A673 (cell line): ENCODE measurements at regions not wholly inside any gene's neighbourhood (a gene's known extent, or its start where the extent isn't known, plus 50 kb on each side); places are given as distances from the start of the nearest gene placed in this dataset.

Experiments used
- BruUV-seq: library from RNA; stranded (reverse); fragments of 400-500 nt; replicated peaks from 2 replicates; lab custom pipeline; 2021; lab: Mats Ljungman, UMichigan
- CTCF ChIA-PET: fragments of 300-600 bp; sonication (Branson Sonifier 250); formaldehyde crosslinking; loops from one replicate; lab custom pipeline; 2022; ENCODE audit warnings: antibody characterized with exemption; lab: Charles Lee
- POLR2A ChIA-PET: fragments of 300-600 bp; sonication (Branson Sonifier 250); formaldehyde crosslinking; loops from one replicate; lab custom pipeline; 2022; ENCODE audit warnings: antibody characterized with exemption; ENCODE audit not compliant: low non-redundant PET; lab: Charles Lee
- DNase-seq: peaks from one replicate; pipeline ENCODE4 v3.0.0-alpha.2; 2015; ENCODE audit warnings: low spot score
- H3K27ac ChIP-seq: fragments of 200-600 bp; sonication (generic); 2 replicates; pipeline ENCODE4 v1.5.1; 2016; ENCODE audit warnings: mixed run types, low read depth, mild to moderate bottlenecking, mixed read lengths, antibody characterized with exemption, low read length; ENCODE audit not compliant: poor library complexity, severe bottlenecking
- H3K27me3 ChIP-seq: fragments of 200-600 bp; sonication (generic); replicated peaks from 2 replicates; pipeline ENCODE4 v1.6.1; 2017; ENCODE audit warnings: mixed run types, low read depth, mild to moderate bottlenecking, mixed read lengths, antibody characterized with exemption, low read length; ENCODE audit not compliant: insufficient read depth, poor library complexity
- H3K36me3 ChIP-seq: fragments of 200-600 bp; sonication (generic); 2 replicates; pipeline ENCODE4 v1.6.1; 2016; ENCODE audit warnings: mixed run types, mild to moderate bottlenecking, mixed read lengths, antibody characterized with exemption, low read length; ENCODE audit not compliant: insufficient read depth, poor library complexity, severe bottlenecking
- H3K4me1 ChIP-seq: fragments of 200-600 bp; sonication (generic); 2 replicates; pipeline ENCODE4 v1.6.1; 2017; ENCODE audit warnings: mixed run types, mild to moderate bottlenecking, mixed read lengths, antibody characterized with exemption, low read length; ENCODE audit not compliant: insufficient read depth, poor library complexity, severe bottlenecking
- H3K4me3 ChIP-seq: fragments of 200-600 bp; sonication (generic); 2 replicates; pipeline ENCODE4 v1.5.1; 2016; ENCODE audit warnings: low read depth, mixed run types, mild to moderate bottlenecking, mixed read lengths, low read length; ENCODE audit not compliant: poor library complexity, severe bottlenecking
- H3K9me3 ChIP-seq: fragments of 200-600 bp; sonication (generic); 2 replicates; pipeline ENCODE4 v1.6.1; 2016; ENCODE audit warnings: mixed run types, low read depth, mild to moderate bottlenecking, mixed read lengths, antibody characterized with exemption, low read length; ENCODE audit not compliant: poor library complexity, severe bottlenecking
- CTCF ChIP-seq: fragments of 300-800, 200-600 bp; sonication (generic); conservative IDR thresholded peaks from 2 replicates; pipeline ENCODE4 v1.5.1; 2017; ENCODE audit warnings: low read depth, mild to moderate bottlenecking, antibody characterized with exemption, low read length, moderate library complexity, mixed read lengths
- EZH2 ChIP-seq: fragments of 200-600 bp; sonication (generic); IDR thresholded peaks from 2 replicates; pipeline ENCODE4 v1.6.1; 2017; ENCODE audit warnings: borderline replicate concordance, low read depth, mild to moderate bottlenecking, mixed read lengths, antibody characterized with exemption, low read length; ENCODE audit not compliant: poor library complexity, severe bottlenecking
- intact Hi-C: fragments of 100-400 bp; cut with micrococcal nuclease; formaldehyde crosslinking; loops from one replicate; pipeline ENCODE4 v1.10.0; 2022; ENCODE audit not compliant: unreplicated experiment

GRCh38 chr6:24051942-24052589 is 73.9 kb upstream of the NRSN1 start:
- H3K9me3 ChIP-seq = no peaks in the 10 kb centered on the region
- TF ChIP-seq EZH2 (no peak), CTCF (no peak)
- no TSS peak for BruUV-seq
- no peak overlapping the region for H3K4me3 ChIP-seq
- DNase-seq = no peak
- H3K27ac ChIP-seq = no peak overlapping the region
- intact Hi-C loops = no loop called here
- POLR2A ChIA-PET = no interaction called here
- CTCF ChIA-PET = no interaction called here
- no peaks in the 10 kb centered on the region for H3K4me1 ChIP-seq
- H3K36me3 ChIP-seq = no peaks in the 10 kb centered on the region
- no peaks in the 10 kb centered on the region for H3K27me3 ChIP-seq

GRCh38 chr6:24052590-24052961 is 73.4 kb upstream of the NRSN1 start:
- DNase-seq = no peak
- Histone ChIP-seq H3K27me3 (no peaks in the 10 kb centered on the region), H3K36me3 (no peaks in the 10 kb centered on the region), H3K4me1 (no peaks in the 10 kb centered on the region), H3K27ac (no peak overlapping the region), H3K4me3 (no peak overlapping the region), H3K9me3 (no peaks in the 10 kb centered on the region)
- intact Hi-C loops = no loop called here
- no TSS peak for BruUV-seq
- POLR2A ChIA-PET = no interaction called here
- CTCF ChIA-PET = no interaction called here
- TF ChIP-seq CTCF (no peak), EZH2 (no peak)

- peak; percentile 26 for DNase-seq
- Histone ChIP-seq H3K36me3 (no peaks in the 10 kb centered on the region), H3K27me3 (no peaks in the 10 kb centered on the region), H3K4me1 (no peaks in the 10 kb centered on the region), H3K4me3 (no peak overlapping the region), H3K9me3 (no peaks in the 10 kb centered on the region), H3K27ac (no peak overlapping the region)
- TF ChIP-seq CTCF = no peak
- TF ChIP-seq EZH2 = no peak
- BruUV-seq = no TSS peak
- intact Hi-C loops = no loop called here
- ChIA-PET CTCF (no interaction called here), POLR2A (no interaction called here)
Measured at GRCh38 chr6:24053057-24053456, 73.0 kb upstream of the NRSN1 start.
